T-helper 2 cell treated with Interferon-gamma antibody and Interleukin-4, amounts not matched to agents 5 μg/mL and 100 μg/mL, for 36 hours (primary cell): ENCODE measurements at regions not wholly inside any gene's neighbourhood (a gene's known extent, or its start where the extent isn't known, plus 50 kb on each side); places are given as distances from the start of the nearest gene placed in this dataset.
"Not testable (repeated sequence)": the region's sequence is repeated elsewhere in the genome, so short reads cannot be mapped to it uniquely, and the experiment has no call there.

ENCODE experiments used
- DNase-seq: peaks from one replicate; pipeline ENCODE4 v3.0.0; 2021; ENCODE audit warnings: low spot score
- H3K27ac Mint-ChIP-seq: one replicate; pipeline ENCODE4 v1.8.0; 2021; ENCODE audit warnings: mild to moderate bottlenecking, mixed read lengths
- H3K27me3 Mint-ChIP-seq: one replicate; pipeline ENCODE4 v1.8.0; 2021; ENCODE audit warnings: low read depth, mixed read lengths
- H3K36me3 Mint-ChIP-seq: one replicate; pipeline ENCODE4 v1.8.0; 2021; ENCODE audit warnings: low read depth, mixed read lengths
- H3K4me1 Mint-ChIP-seq: one replicate; pipeline ENCODE4 v1.8.0; 2021; ENCODE audit warnings: low read depth, mixed read lengths
- H3K4me3 Mint-ChIP-seq: one replicate; pipeline ENCODE4 v1.8.0; 2022; ENCODE audit warnings: mild to moderate bottlenecking, moderate library complexity, mixed read lengths
- H3K9me3 Mint-ChIP-seq: one replicate; pipeline ENCODE4 v1.8.0; 2021; ENCODE audit warnings: mixed read lengths

- H3K36me3 Mint-ChIP-seq, H3K27me3 Mint-ChIP-seq, H3K9me3 Mint-ChIP-seq, DNase-seq, H3K4me1 Mint-ChIP-seq, H3K27ac Mint-ChIP-seq: not testable (repeated sequence)
- peak overlapping the region; percentile 94 for H3K4me3 Mint-ChIP-seq
Measured at GRCh38 chr9:39463696-39464095, 108.2 kb downstream of the SPATA31A1 start.

DNA sequence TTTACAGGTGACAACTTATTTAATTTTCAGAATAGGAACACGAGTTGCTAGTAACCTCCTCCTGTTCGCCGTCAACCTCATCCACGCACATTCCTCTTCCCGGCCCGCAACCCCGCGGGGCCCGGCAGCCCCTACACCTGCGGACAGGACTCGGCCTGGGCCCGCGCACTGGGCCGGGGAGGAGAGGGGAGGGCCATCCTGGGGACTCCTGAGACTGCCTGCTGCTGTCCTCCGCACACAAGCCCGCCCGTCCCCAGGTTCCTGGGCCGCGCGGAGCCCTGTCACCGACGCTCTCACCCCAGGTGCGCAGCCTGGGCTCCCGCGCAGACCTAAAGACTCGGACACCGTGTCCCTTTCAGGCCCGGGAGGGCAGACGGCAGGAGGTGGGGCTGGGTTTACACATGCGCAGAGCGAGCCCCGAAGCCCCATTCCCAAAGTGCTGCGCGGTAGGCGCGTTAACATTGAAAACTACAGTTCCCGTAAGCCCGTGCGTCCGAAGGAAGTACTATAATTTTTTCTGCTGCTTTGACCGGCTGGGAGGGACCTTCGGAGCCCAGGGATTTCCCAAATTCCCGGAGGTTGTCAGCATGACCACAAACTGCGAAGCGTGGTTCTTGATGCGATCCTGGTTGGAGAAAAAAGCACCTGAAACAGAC is 108.8 kb downstream of the SPATA31A1 start:
- Mint-ChIP-seq H3K27ac (peak overlapping the region; percentile 89), H3K4me3 (peak overlapping the region; percentile 94)
- DNase-seq: peak; percentile 75
- H3K36me3 Mint-ChIP-seq, H3K4me1 Mint-ChIP-seq, H3K27me3 Mint-ChIP-seq, H3K9me3 Mint-ChIP-seq: not testable (repeated sequence)

DNA sequence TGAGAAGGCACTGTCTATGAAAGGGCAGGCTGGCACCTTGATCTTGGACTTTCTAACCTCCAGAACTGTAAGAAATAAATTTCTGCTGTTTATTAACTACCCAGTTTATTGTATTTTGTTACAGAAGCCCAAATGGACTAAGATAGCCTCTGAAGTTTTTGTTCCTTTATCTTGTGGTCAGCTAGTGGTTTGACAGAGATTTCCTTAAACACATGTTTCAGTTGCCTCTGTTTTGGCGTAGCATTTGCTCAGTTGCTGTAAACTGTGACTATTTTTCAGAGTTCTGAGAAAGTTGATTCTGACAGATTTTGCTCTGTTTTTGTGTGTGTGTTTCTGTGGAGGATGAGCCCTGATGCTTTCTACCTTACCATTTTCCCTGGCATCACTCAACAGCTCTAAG is 119.0 kb downstream of the SPATA31A1 start:
- H3K27ac Mint-ChIP-seq, DNase-seq, H3K4me3 Mint-ChIP-seq, H3K27me3 Mint-ChIP-seq, H3K9me3 Mint-ChIP-seq, H3K36me3 Mint-ChIP-seq, H3K4me1 Mint-ChIP-seq: not testable (repeated sequence)

DNA sequence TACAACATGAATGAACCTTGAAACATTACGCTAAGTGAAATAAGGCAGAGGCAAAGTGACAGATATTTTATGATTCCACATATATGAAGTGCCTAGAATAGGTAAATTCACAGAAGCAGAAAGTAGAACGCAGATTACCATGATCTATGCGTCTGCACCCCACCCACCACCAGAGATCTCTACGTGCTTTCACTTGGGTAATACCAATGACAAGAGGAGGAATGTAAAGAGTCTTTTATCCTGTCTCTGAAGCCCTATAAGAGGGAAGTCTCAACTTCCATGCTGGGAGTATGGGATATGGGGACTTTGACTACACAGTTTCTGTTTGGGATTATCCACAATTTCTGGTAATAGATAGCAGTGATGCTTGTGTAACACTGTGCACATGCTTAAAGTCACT is 127.6 kb downstream of the SPATA31A1 start:
- DNase-seq, H3K9me3 Mint-ChIP-seq, H3K4me3 Mint-ChIP-seq, H3K4me1 Mint-ChIP-seq, H3K36me3 Mint-ChIP-seq, H3K27me3 Mint-ChIP-seq, H3K27ac Mint-ChIP-seq: not testable (repeated sequence)

DNA sequence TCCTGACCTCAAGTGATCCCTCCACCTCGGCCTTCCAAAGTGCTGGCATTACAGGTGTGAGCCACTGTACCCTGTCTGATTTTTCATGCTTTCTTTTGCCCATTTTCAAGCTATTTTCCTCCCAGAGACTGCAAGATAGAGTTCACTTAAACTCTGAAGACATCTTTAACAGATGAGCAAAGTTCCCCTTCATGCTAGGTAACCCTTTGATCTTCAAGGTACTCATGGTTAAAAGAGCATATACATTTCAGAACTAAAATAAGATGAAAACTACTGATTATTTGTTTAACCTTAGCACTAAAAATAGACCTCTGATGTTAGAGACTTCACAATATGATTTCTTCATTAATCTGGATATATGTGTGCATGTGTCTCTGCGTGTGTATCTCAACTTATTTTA is 128.4 kb downstream of the SPATA31A1 start:
- H3K27me3 Mint-ChIP-seq, H3K36me3 Mint-ChIP-seq, H3K27ac Mint-ChIP-seq, H3K9me3 Mint-ChIP-seq, H3K4me3 Mint-ChIP-seq, DNase-seq, H3K4me1 Mint-ChIP-seq: not testable (repeated sequence)

DNA sequence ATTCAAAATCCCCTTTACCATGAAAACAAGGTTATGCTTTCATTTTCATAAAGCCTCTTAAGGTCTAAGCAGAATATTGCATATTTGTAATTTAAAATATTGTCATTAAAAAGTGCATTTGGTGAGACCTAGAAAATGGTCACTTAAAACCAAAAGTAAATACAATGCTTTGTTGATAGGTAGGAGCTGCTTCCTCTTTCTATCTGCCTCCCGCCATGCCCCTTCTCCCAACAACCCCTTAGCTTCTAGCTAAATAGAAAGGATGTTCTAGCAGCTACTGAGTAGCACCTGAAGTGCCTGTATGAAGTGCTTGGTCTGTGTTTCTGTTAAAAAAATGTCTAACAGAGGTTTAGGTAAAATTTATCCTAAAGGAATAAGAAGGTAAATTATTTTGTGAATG is 128.8 kb downstream of the SPATA31A1 start:
- H3K36me3 Mint-ChIP-seq, DNase-seq, H3K9me3 Mint-ChIP-seq, H3K27me3 Mint-ChIP-seq, H3K27ac Mint-ChIP-seq, H3K4me1 Mint-ChIP-seq, H3K4me3 Mint-ChIP-seq: not testable (repeated sequence)

GRCh38 chr9:39487477-39487876 is 132.0 kb downstream of the SPATA31A1 start:
- not testable (repeated sequence) for H3K36me3 Mint-ChIP-seq, H3K27ac Mint-ChIP-seq, H3K4me3 Mint-ChIP-seq, H3K27me3 Mint-ChIP-seq, H3K9me3 Mint-ChIP-seq, H3K4me1 Mint-ChIP-seq, DNase-seq

GRCh38 chr9:39496248-39496647 is 140.8 kb downstream of the SPATA31A1 start:
- H3K4me3 Mint-ChIP-seq, DNase-seq, H3K36me3 Mint-ChIP-seq, H3K27ac Mint-ChIP-seq, H3K27me3 Mint-ChIP-seq, H3K4me1 Mint-ChIP-seq, H3K9me3 Mint-ChIP-seq: not testable (repeated sequence)

- H3K27ac Mint-ChIP-seq, H3K27me3 Mint-ChIP-seq: not testable (repeated sequence)
Measured at GRCh38 chr9:39503178-39503577, 147.7 kb downstream of the SPATA31A1 start.

GRCh38 chr9:39527387-39528029 is 172.0 kb downstream of the SPATA31A1 start:
- H3K27me3 Mint-ChIP-seq, H3K9me3 Mint-ChIP-seq, DNase-seq, H3K4me1 Mint-ChIP-seq, H3K36me3 Mint-ChIP-seq, H3K4me3 Mint-ChIP-seq, H3K27ac Mint-ChIP-seq: not testable (repeated sequence)

More at GRCh38 chr9:39503178-39503577, 147.7 kb downstream of the SPATA31A1 start:
- not testable (repeated sequence) for H3K9me3 Mint-ChIP-seq, H3K4me3 Mint-ChIP-seq, DNase-seq, H3K36me3 Mint-ChIP-seq, H3K4me1 Mint-ChIP-seq

DNA sequence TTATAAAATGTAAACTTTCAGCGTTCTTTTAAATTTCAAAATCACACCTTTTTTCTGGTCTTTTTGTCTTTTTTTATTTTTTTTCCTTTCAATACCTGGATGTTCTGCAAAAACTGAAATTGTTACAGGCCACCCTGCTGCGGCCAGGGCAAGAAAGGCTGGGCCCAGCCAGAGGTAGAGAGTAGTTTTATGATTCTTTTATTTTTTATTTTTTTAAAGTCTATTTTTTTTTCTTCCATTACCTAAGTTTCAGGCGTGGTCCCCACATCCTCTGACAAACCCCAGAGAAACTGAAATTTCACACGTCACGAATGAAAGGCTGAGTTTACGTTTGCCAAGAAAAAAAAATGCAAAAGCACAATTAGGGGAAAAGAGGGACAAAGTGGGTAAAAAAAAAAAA is 177.1 kb downstream of the SPATA31A1 start:
- not testable (repeated sequence) for H3K27ac Mint-ChIP-seq, H3K4me3 Mint-ChIP-seq, DNase-seq

DNA sequence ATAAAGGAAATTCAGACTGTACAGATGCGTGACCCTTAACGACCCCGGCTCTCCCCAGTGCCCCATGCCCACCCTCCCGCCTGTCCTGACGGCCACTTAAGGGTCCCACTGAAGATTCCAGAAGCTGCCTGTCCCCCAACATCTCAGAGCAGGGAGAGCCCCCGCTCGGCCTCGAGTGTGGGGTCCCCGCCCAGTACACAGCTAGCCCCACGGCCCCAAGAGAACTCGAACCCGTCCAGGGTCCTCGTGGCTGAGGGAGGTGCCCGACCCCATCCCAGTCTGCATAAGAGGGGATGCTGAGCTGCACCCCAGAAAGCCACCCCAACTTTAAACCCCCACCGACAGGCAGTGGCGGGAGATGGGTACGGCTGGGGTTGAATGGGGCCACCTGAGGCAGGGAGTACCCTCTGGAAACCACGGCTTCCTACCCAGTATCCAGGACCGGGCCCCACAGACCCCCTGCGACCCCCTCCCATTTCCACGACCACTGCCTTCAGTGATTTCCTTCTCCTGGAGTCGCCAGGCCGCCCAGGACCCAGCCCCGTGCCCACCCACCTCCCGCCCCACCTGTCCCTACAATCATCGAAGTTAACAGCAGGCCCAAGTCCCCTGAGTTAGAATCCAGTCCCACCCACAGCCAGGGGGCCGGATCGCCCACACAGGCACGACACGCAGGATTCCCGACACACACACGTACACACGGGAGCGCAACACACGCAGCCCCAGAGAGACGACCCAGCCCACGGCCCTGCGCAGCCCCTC is 177.7 kb downstream of the SPATA31A1 start:
- not testable (repeated sequence) for DNase-seq, H3K27ac Mint-ChIP-seq, H3K9me3 Mint-ChIP-seq, H3K27me3 Mint-ChIP-seq, H3K36me3 Mint-ChIP-seq, H3K4me1 Mint-ChIP-seq, H3K4me3 Mint-ChIP-seq

More for the DNA sequence above, 177.1 kb downstream of the SPATA31A1 start:
- not testable (repeated sequence) for H3K36me3 Mint-ChIP-seq, H3K27me3 Mint-ChIP-seq, H3K4me1 Mint-ChIP-seq, H3K9me3 Mint-ChIP-seq

DNA sequence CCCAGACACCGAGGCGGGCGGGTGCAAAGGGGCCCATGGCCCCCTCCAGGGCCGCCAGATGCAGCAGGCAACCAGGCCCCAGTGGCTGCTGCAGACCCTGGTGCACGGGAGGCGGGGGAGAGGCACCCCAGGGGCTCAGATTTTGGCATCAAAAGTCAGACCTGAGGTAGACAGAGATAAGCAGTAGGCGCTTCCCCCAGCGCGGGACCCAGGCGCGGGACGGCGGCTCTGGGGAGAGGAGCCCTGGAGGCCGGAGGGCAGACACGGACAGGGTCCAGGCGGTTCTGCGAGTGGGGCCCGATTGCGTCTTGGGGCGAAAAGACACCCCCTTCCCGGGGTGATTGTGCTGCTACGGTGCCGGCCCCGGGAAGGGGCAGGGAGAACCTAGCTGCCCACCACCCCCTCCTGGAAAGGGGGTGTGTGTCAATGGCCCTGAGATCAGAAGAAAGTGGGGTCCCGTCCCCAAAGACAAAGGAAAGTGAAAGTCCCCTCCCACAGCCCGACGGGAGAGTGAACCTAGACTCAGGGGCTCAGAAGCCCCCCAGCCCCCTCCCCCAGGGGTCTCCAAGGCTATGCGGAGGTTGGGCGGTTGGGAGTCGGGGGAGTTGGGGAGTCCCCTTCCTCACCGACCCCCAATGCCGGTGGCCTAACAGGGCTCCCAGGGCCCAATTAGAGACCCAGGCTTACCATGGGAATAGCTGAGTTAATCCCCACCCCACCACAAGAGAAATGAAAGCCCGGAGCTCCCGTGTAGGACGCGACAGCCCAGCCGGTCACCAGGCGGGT is 178.5 kb downstream of the SPATA31A1 start:
- H3K27ac Mint-ChIP-seq, H3K4me1 Mint-ChIP-seq, H3K9me3 Mint-ChIP-seq, H3K27me3 Mint-ChIP-seq, H3K36me3 Mint-ChIP-seq, DNase-seq, H3K4me3 Mint-ChIP-seq: not testable (repeated sequence)

- H3K9me3 Mint-ChIP-seq, DNase-seq, H3K27ac Mint-ChIP-seq, H3K4me1 Mint-ChIP-seq, H3K27me3 Mint-ChIP-seq, H3K36me3 Mint-ChIP-seq, H3K4me3 Mint-ChIP-seq: not testable (repeated sequence)
Measured at GRCh38 chr9:39534897-39535296, 179.4 kb downstream of the SPATA31A1 start.
